HepG2 (cell line): ENCODE measurements at regions not wholly inside any gene's neighbourhood (a gene's known extent, or its start where the extent isn't known, plus 50 kb on each side); places are given as distances from the start of the nearest gene placed in this dataset.

Source experiments
- ATAC-seq: fragments of 200-7000 bp; cut with Tn5 transposase; 3 replicates; pipeline ENCODE4 v1.9.1; 2020; ENCODE audit warnings: mild to moderate bottlenecking, moderate library complexity
- BruUV-seq: library from RNA; stranded (reverse); fragments of 400-500 nt; replicated peaks from 2 replicates; lab custom pipeline; 2021; lab: Mats Ljungman, UMichigan
- CTCF ChIA-PET: fragments of 300-600 bp; formaldehyde crosslinking; extraction: SDS; loops from one replicate; lab custom pipeline; 2021; ENCODE audit warnings: low total read pairs, inconsistent platforms, low intra/inter-chr PET ratio; lab: Yijun Ruan, JAX
- POLR2A ChIA-PET: fragments of 350-600 bp; sonication (Branson Sonifier 250); formaldehyde crosslinking; loops from one replicate; lab custom pipeline; 2020; ENCODE audit warnings: antibody characterized with exemption, inconsistent platforms; lab: Yijun Ruan, JAX
- DNase-seq: peaks from one replicate; pipeline ENCODE4 v3.0.0-alpha.2; 2015; ENCODE audit warnings: low spot score
- FAIRE-seq: peaks from 3 replicates; lab custom pipeline; 2011; peaks lifted over from hg19 to GRCh38; lab: Jason Lieb, UNC
- H2AFZ ChIP-seq: one replicate; pipeline ENCODE4 v1.6.1; 2011; ENCODE audit warnings: low read length, inconsistent platforms
- H3K27ac ChIP-seq: fragments of 300-600 bp; 3 replicates; pipeline ENCODE4 v1.8.0; 2011; ENCODE audit warnings: mixed run types, mild to moderate bottlenecking, mixed read lengths, low read length, inconsistent platforms; ENCODE audit not compliant: insufficient read depth; ENCODE audit errors: extremely low read length
- H3K27me3 ChIP-seq, 2 experiments: fragments of 200-600 bp in 1 of 2; 2 replicates in 1 of 2; 3 replicates in 1 of 2; pipeline versions ENCODE4 v1.6.0 to v1.8.0; 2011; ENCODE audit warnings: low read length in 2 of 2, mild to moderate bottlenecking in 2 of 2, moderate library complexity in 2 of 2, inconsistent platforms in 1 of 2; ENCODE audit not compliant: insufficient read depth in 2 of 2, control insufficient read depth in 1 of 2
- H3K36me3 ChIP-seq, 2 experiments: fragments of 200-600 bp in 1 of 2; replicated peaks in 1 of 2; 2 replicates in 1 of 2; 3 replicates in 1 of 2; pipeline versions ENCODE4 v1.5.1 to v1.8.0; 2011; ENCODE audit warnings: low read length in 2 of 2, inconsistent platforms in 1 of 2; ENCODE audit not compliant: insufficient read depth in 2 of 2, control insufficient read depth in 1 of 2
- H3K4me1 ChIP-seq: 2 replicates; pipeline ENCODE4 v1.5.1; 2012; ENCODE audit warnings: low read length, inconsistent platforms; ENCODE audit not compliant: insufficient read depth
- H3K4me2 ChIP-seq: 2 replicates; pipeline ENCODE4 v1.6.0; 2011; ENCODE audit warnings: low read depth, low read length, inconsistent platforms
- H3K4me3 ChIP-seq, 3 experiments: fragments of 200-600 bp in 1 of 3; sonication (generic), shearing (Covaris generic) in 1 of 3; replicated peaks in 1 of 3; 2 replicates each; pipeline ENCODE4 v1.5.1; 2011 to 2016; ENCODE audit warnings: low read length in 3 of 3, inconsistent platforms in 2 of 3, low read depth in 2 of 3, mild to moderate bottlenecking in 2 of 3, control low read depth in 1 of 3, mixed read lengths in 1 of 3; ENCODE audit not compliant: insufficient read depth in 1 of 3
- H3K79me2 ChIP-seq: one replicate; pipeline ENCODE4 v1.6.1; 2011; ENCODE audit warnings: low read length, inconsistent platforms; ENCODE audit not compliant: insufficient read depth
- H3K9ac ChIP-seq: 2 replicates; pipeline ENCODE4 v1.6.0; 2011; ENCODE audit warnings: mild to moderate bottlenecking, low read depth, low read length, inconsistent platforms; ENCODE audit not compliant: insufficient read depth
- H3K9me3 ChIP-seq: 2 replicates; pipeline ENCODE4 v1.5.1; 2012; ENCODE audit warnings: mild to moderate bottlenecking, low read length
- H4K20me1 ChIP-seq: 2 replicates; pipeline ENCODE4 v1.6.0; 2011; ENCODE audit warnings: inconsistent platforms, mild to moderate bottlenecking, low read length, moderate library complexity; ENCODE audit not compliant: insufficient read depth
- ATF4 ChIP-seq, 2 experiments: fragments of 450-650 bp in 1 of 2; sonication (generic) in 1 of 2; formaldehyde crosslinking; IDR thresholded peaks; 2 replicates each; pipeline versions ENCODE4 v1.5.0 to v1.8.0; 2020 to 2022; ENCODE audit warnings: mild to moderate bottlenecking in 1 of 2, missing genetic modification reagents in 1 of 2
- HMG20B ChIP-seq: conservative IDR thresholded peaks from 2 replicates; pipeline ENCODE4 v1.6.1; 2016; ENCODE audit warnings: missing genetic modification reagents, missing compliant biosample characterization
- KLF15 ChIP-seq: sonication (generic); formaldehyde crosslinking; IDR thresholded peaks from 2 replicates; pipeline ENCODE4 v1.8.1; 2023; ENCODE audit warnings: borderline replicate concordance, mild to moderate bottlenecking, inconsistent platforms, missing genetic modification reagents, mixed read lengths
- NFKB2 ChIP-seq: sonication (generic); formaldehyde crosslinking; IDR thresholded peaks from 2 replicates; pipeline ENCODE4 v1.4.0; 2020; ENCODE audit warnings: missing genetic modification reagents, borderline replicate concordance
- RFXAP ChIP-seq: sonication (generic); formaldehyde crosslinking; IDR thresholded peaks from 2 replicates; pipeline ENCODE4 v1.4.0; 2020; ENCODE audit warnings: missing genetic modification reagents, borderline replicate concordance
- ZBTB39 ChIP-seq: sonication (generic); formaldehyde crosslinking; IDR thresholded peaks from 2 replicates; pipeline ENCODE4 v1.5.0; 2020; ENCODE audit warnings: missing genetic modification reagents
- ZBTB49 ChIP-seq: sonication (generic); formaldehyde crosslinking; IDR thresholded peaks from 2 replicates; pipeline ENCODE4 v1.4.0; 2020; ENCODE audit warnings: missing genetic modification reagents, borderline replicate concordance
- ZNF3 ChIP-seq: IDR thresholded peaks from 2 replicates; pipeline ENCODE4 v1.7.0; 2017; ENCODE audit warnings: inconsistent platforms
- ZNF549 ChIP-seq: sonication (generic); formaldehyde crosslinking; IDR thresholded peaks from 2 replicates; pipeline ENCODE4 v1.5.0; 2020; ENCODE audit warnings: missing genetic modification reagents
- ZNF724P ChIP-seq: sonication (generic); formaldehyde crosslinking; IDR thresholded peaks from 2 replicates; pipeline ENCODE4 v1.8.0; 2022; ENCODE audit warnings: missing genetic modification reagents, borderline replicate concordance
- WGBS: methylation state at CpG from one replicate; pipeline ENCODE4 v1.1.6; 2017; ENCODE audit warnings: low lambda C conversion rate; 5-methylcytosine and 5-hydroxymethylcytosine counted together
- in situ Hi-C: cut with HindIII; loops from 2 replicates; pipeline ENCODE4 v1.10.0; 2017; ENCODE audit warnings: low pct_unique_long_range_greater_than_20kb; ENCODE audit not compliant: extremely low pct_ligation_motif_present
- intact Hi-C: fragments of 100-400 bp; cut with micrococcal nuclease; formaldehyde crosslinking; loops from one replicate; pipeline ENCODE4 v1.10.0; 2022; ENCODE audit not compliant: unreplicated experiment

DNA sequence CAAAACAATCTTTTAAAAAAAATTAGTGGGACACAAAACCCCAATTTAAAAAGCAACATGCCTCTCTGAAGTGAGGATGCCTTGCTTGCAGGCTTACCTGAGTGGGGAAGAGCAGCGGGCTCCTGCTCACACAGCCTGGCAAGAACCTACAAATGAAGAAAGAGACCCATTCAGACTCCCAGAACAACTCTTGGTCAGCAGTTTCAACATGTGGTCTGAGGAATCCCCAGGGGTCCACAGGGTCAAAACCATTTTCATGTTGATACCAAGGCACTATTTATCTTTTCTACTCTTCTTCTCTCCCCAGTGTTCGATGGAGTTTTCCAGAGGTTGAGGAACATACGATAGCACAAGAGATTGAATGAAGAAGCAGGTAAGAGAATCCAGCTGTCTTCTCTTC lies 55.9 kb downstream of the SIPA1L2 start:
- no peak for TF ChIP-seq RFXAP (CRISPR knock-in tag)
- TF ChIP-seq ZBTB39, result no peak
- no peak for TF ChIP-seq ZNF724P (CRISPR knock-in tag)
- TF ChIP-seq ZNF3 (CRISPR knock-in tag), result no peak
- no peak for TF ChIP-seq ATF4 (CRISPR knock-in tag; IDR thresholded peaks at IDR 0.05)
- TF ChIP-seq NFKB2 (CRISPR knock-in tag), result no peak
- TF ChIP-seq ZBTB49 (CRISPR knock-in tag), result no peak
- no peak for TF ChIP-seq KLF15 (CRISPR knock-in tag)
- TF ChIP-seq HMG20B (CRISPR knock-in tag), result no peak
- no peak for TF ChIP-seq ZNF549 (CRISPR knock-in tag)
- in situ Hi-C loops, result no loop called here
- no peaks in the 10 kb centered on the region for H3K9me3 ChIP-seq
- no peaks in the 10 kb centered on the region for H3K79me2 ChIP-seq
- H3K27ac ChIP-seq, result no peak overlapping the region
- ChIA-PET CTCF (no interaction called here), POLR2A (no interaction called here)
- FAIRE-seq, result no peak
- H3K4me1 ChIP-seq, result no peaks in the 10 kb centered on the region
- no peak for DNase-seq
- intact Hi-C loops, result no loop called here
- ATAC-seq, result no peak
- H3K27me3 ChIP-seq, result 0 out of 5 replicates have a peak, but pooled peaks cover 0 to 2% of the 10 kb centered on the region in 2 experiments
- no peak overlapping the region for H3K4me2 ChIP-seq
- H4K20me1 ChIP-seq, result no peaks in the 10 kb centered on the region
- no peak overlapping the region for H2AFZ ChIP-seq
- H3K4me3 ChIP-seq, result no peak overlapping the region
- H3K36me3 ChIP-seq, result no peaks in the 10 kb centered on the region
- no TSS peak for BruUV-seq
- no peak overlapping the region for H3K9ac ChIP-seq
- 1% methylated on average over 3 of the region's 3 CpGs for whole genome bisulfite sequencing
